Gastrocnemius medialis (tissue), 4 donors: ENCODE measurements at regions not wholly inside any gene's neighbourhood (a gene's known extent, or its start where the extent isn't known, plus 50 kb on each side); places are given as distances from the start of the nearest gene placed in this dataset.

Experiments used
- CTCF ChIP-seq, 5 experiments: fragments of 450-650 bp in 3 of 5; fragments of 200-600 bp in 2 of 5; sonication (generic) in 2 of 5; IDR thresholded peaks in 4 of 5; conservative IDR thresholded peaks in 1 of 5; 1 replicate in 4 of 5; 2 replicates in 1 of 5; pipeline ENCODE4 v1.5.1; 2016 to 2019; ENCODE audit warnings: antibody characterized with exemption in 5 of 5, mild to moderate bottlenecking in 3 of 5, moderate library complexity in 3 of 5
- POLR2A ChIP-seq, 2 donors: fragments of 450-650 bp; IDR thresholded peaks; one replicate each; pipeline ENCODE4 v1.6.1; 2017; ENCODE audit warnings: antibody characterized with exemption in 2 of 2, mild to moderate bottlenecking in 2 of 2, moderate library complexity in 2 of 2

DNA sequence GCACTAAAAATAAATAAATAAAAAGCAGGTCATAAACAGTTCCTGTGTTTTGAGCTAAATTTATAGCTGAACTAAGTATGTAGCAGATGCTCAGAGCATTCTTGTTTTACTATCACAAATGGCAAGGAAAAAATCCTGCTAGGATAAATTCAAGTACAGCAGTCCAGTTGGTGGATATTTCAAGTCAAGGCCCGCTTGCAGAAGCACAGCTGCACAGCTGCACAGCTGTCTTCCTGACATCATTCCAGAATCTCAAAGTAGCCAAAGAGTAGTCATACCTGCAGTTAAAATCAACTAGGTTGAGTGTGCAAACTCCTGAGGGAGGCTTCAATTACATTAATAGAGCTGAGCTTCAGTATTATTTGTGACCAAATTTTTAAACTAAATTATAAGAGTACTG is 297.7 kb upstream of the MANEA start:
- no peak for TF ChIP-seq CTCF (IDR thresholded peaks at IDR 0.05 in 4 of 5, conservative IDR thresholded peaks at IDR 0.05 in 1 of 5)
- no peak for TF ChIP-seq POLR2A (IDR thresholded peaks at IDR 0.05)
